SU-DHL-6 (cell line): ENCODE measurements at regions not wholly inside any gene's neighbourhood (a gene's known extent, or its start where the extent isn't known, plus 50 kb on each side); places are given as distances from the start of the nearest gene placed in this dataset.

Experiments
- EZH2phosphoT487 ChIP-seq: fragments of 200-600 bp; sonication (generic), shearing (Covaris generic); conservative IDR thresholded peaks from 2 replicates; pipeline ENCODE4 v1.6.1; 2018; ENCODE audit warnings: mild to moderate bottlenecking, antibody characterized with exemption, low read length, moderate library complexity, mixed read lengths
- TF ChIP-seq, protein P1 (sequence below): fragments of 200-600 bp; sonication (generic); IDR thresholded peaks from one replicate; pipeline ENCODE4 v1.5.1; 2017; ENCODE audit warnings: antibody characterized with exemption, mild to moderate bottlenecking, low read length, moderate library complexity; ENCODE audit not compliant: insufficient read depth, poor library complexity, severe bottlenecking

- TF ChIP-seq, protein P1, sequence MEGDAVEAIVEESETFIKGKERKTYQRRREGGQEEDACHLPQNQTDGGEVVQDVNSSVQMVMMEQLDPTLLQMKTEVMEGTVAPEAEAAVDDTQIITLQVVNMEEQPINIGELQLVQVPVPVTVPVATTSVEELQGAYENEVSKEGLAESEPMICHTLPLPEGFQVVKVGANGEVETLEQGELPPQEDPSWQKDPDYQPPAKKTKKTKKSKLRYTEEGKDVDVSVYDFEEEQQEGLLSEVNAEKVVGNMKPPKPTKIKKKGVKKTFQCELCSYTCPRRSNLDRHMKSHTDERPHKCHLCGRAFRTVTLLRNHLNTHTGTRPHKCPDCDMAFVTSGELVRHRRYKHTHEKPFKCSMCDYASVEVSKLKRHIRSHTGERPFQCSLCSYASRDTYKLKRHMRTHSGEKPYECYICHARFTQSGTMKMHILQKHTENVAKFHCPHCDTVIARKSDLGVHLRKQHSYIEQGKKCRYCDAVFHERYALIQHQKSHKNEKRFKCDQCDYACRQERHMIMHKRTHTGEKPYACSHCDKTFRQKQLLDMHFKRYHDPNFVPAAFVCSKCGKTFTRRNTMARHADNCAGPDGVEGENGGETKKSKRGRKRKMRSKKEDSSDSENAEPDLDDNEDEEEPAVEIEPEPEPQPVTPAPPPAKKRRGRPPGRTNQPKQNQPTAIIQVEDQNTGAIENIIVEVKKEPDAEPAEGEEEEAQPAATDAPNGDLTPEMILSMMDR, result no peak
- no peak for TF ChIP-seq EZH2phosphoT487
These were observed 171.7 kb downstream of the C16orf95 start for GRCh38 chr16:87145181-87146176.
